IPS-NIHi7 (cell line): ENCODE measurements at regions not wholly inside any gene's neighbourhood (a gene's known extent, or its start where the extent isn't known, plus 50 kb on each side); places are given as distances from the start of the nearest gene placed in this dataset.

Source experiments
- DNase-seq: peaks from one replicate; pipeline ENCODE4 v3.0.0; 2012; ENCODE audit warnings: mixed read lengths; ENCODE audit errors: extremely low spot score

DNA sequence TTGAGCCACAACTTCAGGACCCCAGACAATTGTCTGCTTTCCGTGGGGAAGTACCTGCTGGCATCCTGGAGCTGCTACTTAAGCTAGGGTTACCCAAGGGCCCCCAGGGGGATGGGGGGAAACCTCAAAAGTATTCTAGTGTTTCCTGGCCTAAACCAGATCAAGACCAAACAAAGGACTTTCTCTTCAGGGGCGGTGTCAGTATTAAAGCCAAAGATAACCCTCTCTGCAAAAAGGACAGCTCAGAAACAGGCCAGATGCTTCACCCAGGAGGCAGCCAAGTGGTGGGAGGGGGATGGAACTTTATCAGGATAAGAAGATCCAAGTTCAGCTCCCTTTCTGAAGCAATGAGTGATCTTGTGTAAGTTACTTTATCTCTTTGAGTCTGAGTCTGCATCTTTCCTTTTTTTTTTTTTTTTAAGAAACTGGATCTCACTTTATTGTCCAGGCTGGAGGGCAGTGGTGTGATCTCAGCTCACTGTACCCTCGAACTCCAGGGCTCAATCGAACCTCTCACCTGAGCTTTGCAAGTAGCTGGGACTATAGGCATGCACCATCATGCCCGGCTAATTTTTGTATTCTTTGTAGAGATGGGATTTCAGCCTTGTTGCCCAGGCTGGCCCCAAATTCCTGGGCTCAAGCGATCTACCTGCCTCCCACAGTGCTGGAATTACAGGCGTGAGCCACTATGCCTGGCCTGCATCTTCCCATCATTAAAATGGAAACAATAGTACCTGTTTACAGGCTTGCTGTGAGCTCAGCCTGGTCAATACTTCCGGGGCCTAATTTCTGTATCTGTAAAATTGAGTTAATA lies 151.8 kb upstream of the PTPRM start:
- DNase-seq = no peak

- peak; percentile 38 for DNase-seq
Observed at GRCh38 chr18:7417727-7418126, 149.4 kb upstream of the PTPRM start.

GRCh38 chr18:7429831-7430230 lies 137.3 kb upstream of the PTPRM start:
- no peak for DNase-seq

DNA sequence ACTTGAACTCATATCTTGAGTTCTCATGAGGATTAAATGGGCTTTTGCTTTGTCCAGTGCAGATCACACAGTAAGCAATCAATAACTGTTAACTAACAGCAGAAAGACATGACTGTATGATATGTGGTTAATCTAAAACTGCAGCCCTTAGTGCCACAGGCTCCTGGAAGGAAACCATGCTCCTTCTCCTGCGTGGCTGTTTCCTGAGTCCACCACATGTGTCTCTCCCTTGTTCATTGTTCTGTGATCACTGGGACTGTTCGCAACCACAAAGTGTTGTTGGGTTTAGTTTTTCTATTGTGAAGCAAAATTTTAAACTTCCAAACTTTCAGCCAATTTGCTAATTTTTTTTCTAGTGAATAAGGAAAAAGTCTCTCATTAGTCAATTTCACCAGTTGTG lies 130.9 kb upstream of the PTPRM start:
- no peak for DNase-seq

DNA sequence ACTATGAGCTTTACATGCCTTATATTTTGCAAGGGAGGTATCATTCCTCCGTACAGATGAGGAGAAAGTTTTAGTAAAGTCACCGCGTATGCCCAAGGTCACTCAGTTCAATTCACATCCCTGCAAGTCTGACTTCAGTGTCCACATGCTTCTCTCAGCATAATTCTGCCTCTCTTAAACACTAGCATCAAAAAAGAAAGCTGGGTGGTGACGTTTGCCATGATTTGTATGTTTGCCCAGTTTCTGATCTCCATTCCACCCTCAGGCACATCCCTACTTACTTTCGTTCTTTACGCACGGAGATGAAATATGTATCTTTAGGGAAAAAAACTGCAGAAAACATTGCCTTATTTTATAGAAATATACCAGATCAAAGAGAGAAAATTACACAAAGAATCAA lies 129.2 kb upstream of the PTPRM start:
- no peak for DNase-seq

- no peak for DNase-seq
Observed at GRCh38 chr18:7438646-7439045, 128.5 kb upstream of the PTPRM start.

DNA sequence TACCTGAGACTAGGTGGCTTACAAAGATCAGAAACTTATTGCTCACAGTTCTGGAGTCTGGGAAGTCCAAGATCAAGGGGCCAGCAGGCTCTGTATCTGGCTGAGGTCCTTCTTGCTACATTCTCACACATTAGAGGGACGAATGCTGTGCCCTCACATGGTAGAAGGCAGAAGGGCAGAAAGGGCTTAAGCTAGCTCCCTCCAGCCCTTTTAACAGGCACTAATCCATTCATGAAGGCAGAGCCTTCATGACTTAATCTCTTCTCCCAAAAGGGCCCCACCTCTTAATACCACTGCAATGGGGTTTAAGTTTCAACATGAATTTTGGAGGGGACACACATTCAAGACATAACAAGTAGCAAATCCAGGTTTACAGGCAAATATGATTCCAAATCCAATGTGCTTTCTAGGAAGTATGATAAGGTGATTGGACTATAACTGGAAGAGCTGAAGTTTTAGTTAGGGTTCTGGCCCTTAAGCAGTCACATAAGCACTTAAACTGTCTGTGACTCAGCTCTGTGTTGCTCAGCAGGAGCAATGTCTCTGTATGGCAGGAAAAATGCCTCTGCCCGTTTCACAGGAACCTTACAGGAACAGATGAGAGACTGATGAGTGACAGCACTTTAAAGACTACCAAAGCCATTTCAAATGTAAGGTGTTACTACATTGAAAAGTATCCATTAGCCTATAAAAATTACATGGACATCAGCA lies 119.6 kb upstream of the PTPRM start:
- DNase-seq = no peak

DNA sequence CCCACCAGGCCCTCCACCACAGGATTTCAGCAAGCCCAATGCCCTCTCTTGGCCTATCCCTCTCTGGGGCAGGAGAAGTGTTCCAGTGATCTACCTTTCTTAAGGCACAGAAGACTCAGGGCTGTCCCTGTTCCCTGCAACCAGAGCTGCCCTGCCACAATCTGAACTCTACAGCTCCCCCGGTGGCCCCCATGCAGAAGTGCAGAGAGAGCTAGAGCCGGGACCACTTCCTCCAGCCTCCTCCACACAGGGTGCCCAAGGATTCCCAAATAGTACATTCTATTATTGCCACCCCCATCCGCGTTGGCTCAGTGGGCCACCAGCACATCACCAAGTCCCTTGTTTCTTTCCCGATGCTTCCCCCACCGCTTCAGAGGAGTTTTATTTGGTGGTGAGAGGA lies 114.8 kb upstream of the PTPRM start:
- DNase-seq = peak; percentile 92

DNA sequence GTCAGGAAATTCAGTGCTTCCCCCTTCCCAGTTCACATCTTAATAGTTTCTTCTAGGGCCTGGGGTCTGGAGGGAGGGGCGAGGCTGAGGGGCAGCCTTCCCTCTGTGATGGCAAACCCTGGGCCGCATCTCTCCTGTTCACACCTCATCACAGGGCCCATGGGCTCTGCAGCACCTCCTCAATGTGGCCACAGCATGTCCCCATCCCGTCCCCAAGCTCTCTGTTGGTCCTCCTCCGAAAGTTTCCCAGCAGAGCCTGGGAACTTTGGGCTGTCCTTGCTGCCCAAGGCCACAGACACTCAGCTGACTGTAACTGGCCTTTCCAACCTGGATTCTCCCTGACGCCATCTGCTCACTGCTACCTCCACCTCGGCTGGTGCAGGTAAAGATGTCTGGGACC lies 112.7 kb upstream of the PTPRM start:
- DNase-seq = no peak

DNA sequence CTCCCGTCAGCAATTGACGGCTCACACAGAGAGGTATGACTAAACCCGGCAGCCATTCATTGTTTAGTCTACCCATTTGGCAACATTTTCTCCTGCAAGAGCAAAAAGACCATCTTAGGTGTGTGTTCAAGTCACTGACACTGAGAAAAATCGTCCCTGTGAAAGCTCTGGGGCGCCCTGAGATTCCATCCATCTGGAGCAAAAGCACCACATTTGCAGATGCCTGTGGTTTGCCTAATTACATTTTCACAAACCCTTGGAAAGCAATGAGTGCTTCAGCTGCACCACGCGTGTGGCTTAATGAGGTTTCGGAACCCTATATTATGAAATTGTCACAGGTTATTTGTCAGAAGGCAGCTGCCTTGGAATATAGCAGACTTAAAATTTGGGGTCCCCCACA lies 110.7 kb upstream of the PTPRM start:
- DNase-seq = no peak

DNA sequence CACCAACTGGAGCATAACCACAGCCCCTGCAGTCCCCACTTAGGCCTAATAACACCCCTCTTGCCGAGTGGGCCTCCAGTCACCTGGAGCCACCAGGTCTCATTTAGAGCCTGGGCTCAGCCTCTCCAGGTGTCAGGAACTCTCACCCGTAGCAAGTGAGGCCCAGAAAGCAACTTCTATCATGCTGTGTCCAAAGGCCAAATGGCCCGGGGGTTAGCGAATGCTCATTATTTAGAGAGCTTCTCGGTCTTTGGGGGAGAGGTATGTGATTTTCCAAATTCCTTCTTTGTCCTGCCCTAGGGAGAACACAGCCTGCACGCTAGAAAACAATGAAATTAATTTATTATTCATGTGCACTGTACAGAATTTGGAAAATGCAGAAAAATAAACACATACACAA lies 109.9 kb upstream of the PTPRM start:
- no peak for DNase-seq

DNA sequence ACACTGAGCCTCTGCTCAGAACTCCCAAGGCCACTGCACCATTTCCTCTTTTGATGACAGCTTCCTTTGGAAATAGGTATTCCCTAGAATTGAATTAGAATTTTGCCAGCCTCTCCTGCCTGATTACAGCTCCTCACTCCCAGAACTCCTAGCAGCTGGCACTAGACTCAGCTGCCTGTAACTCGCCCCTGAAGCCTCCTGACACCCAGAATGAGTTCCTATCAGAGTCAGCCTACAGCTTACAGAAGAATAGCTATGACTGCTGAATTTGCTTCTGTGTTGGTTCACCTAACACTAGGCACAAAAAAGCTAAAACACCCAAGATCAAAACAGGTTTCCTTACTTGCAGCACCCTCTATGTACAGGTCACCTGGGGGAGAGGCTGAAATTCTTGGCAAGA lies 108.2 kb upstream of the PTPRM start:
- DNase-seq = no peak

DNA sequence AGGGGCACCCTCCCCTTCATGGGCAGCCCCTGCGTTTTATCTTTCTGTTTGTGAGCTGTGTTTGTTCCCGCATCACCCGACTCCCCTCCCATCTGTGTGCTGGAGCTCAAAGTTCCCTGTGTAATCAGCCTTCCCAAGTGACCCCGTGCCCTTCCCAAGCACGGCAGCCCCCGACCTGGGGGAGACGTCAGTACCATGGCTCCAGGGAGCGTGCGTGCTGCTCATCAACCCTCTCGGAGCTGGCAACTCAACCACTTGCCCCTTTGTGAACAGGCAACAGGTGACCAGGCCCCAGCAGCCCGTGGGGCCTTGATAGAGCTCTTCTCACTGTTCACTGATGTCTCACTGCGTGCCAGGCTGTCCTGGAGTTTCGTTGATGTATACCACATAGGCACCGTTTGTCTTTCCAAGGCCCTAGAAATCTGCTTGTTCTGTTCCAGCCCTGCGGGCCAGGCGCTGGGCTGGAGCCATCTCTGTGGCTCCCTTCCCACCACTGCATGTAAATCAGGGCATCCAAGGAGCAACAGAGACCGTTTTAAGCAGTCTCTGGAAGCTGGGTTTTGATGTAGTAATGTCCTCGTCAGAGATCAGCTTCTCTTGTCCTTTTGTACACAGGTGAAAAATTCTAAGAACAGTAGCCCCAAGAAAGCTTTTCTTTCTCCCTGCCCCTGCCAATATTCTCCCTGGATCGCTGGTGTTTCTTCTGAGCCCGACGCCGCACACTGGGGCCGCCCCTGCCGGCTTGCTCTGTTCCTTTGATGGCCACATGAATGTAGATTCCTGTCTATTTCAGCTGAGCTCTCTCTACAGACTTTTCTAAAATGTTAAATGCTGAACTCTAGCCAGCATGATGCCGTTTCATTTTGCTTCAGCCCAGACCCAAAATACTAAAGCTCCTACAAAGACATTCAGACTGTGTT lies 107.0 kb upstream of the PTPRM start:
- DNase-seq = no peak

GRCh38 chr18:7464245-7464966 lies 102.7 kb upstream of the PTPRM start:
- no peak for DNase-seq

DNA sequence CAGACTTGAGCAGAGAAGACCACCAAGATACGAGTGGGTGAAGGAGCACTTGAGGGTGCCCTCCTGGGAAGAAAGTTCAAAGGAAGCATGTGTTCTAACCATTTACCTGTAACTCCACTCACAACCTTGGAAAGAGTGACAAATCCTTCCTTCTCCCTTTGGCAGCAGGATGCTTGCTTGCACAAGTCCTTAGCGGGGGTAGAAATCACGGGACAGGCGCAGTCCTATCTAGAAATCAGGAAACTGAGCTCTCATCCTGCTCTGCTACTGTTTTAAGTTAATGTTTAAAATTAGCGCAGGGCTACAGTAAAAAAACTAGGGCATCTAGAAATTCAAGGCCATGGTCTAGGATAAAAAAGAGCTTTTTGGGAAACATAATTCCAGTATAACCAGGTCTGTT lies 100.9 kb upstream of the PTPRM start:
- no peak for DNase-seq

DNA sequence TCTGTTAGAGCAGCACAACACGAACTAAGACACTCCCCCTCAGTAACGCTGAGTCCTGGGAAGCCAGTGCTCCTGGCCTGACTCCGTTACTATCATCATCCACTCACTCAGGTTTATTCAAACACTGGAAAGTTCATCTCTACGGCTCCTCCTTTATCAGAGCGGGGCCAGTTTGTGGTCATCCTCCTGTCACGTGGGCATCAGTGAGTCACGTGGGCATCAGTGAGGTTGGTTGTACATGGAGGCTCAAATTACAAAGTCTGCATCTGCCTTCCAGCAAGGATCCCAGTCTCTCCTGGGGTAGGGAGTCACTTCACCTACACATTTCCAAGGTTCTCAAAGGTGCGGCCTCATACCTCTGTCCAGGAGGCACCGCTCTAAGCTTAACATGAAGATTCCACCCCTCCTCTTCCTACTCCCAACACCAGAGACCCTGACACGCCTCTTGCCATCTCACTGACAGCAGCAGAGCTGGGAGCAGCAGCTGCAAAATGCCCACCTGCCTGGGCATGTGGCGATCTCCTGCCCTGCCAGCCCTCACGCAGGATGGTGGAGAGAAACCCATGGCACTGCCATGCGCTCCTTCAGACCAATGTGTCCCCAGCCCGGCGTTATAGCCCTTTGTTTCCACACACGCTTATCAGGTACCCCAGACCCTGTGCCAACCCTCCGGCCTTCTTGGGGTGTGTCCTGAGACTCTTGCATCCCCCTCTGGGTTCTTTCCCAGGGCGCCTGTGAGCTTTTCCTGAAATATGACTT lies 99.2 kb upstream of the PTPRM start:
- DNase-seq = no peak

DNA sequence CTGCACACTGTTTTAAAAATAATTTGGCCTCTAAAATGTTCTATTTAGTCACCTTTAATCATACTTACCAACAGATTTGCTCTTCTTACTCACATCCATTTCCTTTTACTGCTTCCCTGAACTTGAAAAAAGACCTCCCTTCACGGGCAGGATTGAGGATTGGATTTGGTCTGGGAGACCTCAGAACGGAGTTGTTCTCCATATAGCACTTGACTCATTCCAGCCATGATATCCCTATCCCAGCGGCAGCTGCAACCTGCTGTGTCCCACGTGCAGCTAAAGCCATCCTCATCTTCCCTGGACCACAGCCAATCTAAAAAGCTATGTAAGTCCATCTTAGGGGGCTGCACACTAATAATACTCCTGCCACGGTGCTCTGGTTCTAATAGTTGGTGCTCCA lies 97.0 kb upstream of the PTPRM start:
- DNase-seq = no peak

GRCh38 chr18:7470503-7470902 lies 96.6 kb upstream of the PTPRM start:
- no peak for DNase-seq

- no peak for DNase-seq
Observed at GRCh38 chr18:7476386-7476785, 90.7 kb upstream of the PTPRM start.

- no peak for DNase-seq
Observed at GRCh38 chr18:7479756-7480155, 87.4 kb upstream of the PTPRM start.

GRCh38 chr18:7480879-7481278 lies 86.2 kb upstream of the PTPRM start:
- no peak for DNase-seq
